ENCODE measurements at regions not wholly inside any gene's neighbourhood (a gene's known extent, or its start where the extent isn't known, plus 50 kb on each side); places are given as distances from the start of the nearest gene placed in this dataset.

DNA sequence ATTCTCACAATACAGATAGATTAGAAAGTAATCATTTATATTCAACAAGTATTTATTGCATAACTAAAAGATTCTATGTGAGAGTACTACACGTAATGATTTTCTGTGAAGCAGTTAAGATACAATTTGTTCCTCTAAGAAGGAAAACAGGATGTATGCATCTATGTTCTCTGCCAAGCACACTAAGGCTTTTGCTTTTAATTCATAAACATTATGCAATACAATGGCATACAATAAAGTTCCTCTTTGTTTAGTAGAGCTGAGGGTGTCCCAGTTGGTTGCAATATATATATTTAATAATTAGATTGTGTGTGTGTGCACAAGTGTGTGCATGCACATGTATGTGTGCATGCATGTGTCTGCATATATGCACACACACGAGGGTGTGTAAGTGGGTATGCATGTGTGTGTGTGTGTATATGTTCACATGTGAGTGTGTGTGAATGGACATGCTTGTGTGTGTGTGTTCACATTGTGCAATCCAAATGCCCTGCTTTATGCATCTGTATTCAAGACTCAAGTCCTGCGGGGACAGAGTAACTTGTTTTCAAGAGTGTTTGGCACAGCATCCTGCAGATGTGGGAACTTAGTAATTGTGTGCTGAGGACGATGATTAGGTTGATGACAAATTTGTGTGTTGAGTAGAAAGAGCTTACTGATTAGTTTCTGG lies 481.5 kb upstream of the KLF6 start:
- TF ChIP-seq ETV5 (CRISPR knock-in tag; IDR thresholded peaks at IDR 0.05; ENCODE audit: low read depth) (no peak), TEAD1 (CRISPR knock-in tag; IDR thresholded peaks at IDR 0.05) (no peak), NFXL1 (CRISPR knock-in tag; IDR thresholded peaks at IDR 0.05) (no peak), NFYB (IDR thresholded peaks at IDR 0.05; ENCODE audit: extremely low read depth, insufficient read length) (no peak), KAT2B (IDR thresholded peaks at IDR 0.05; ENCODE audit: low read depth, low read length) (no peak), BHLHE40 (IDR thresholded peaks at IDR 0.05; ENCODE audit: low read length) (no peak), GTF2F1 (IDR thresholded peaks at IDR 0.05; ENCODE audit: low read depth, low read length) (no peak), HCFC1 (IDR thresholded peaks at IDR 0.05; ENCODE audit: low read depth, low read length) (no peak), HEY1 (CRISPR knock-in tag; IDR thresholded peaks at IDR 0.05; ENCODE audit: borderline replicate concordance) (no peak), POLR2AphosphoS5 (IDR thresholded peaks at IDR 0.05; ENCODE audit: control insufficient read depth, insufficient read depth, low read depth, low read length) (no peak)
- TF ChIP-seq, protein P1, sequence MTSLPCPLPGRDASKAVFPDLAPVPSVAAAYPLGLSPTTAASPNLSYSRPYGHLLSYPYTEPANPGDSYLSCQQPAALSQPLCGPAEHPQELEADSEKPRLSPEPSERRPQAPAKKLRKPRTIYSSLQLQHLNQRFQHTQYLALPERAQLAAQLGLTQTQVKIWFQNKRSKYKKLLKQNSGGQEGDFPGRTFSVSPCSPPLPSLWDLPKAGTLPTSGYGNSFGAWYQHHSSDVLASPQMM (CRISPR knock-in tag; IDR thresholded peaks at IDR 0.05) = no peak
- TF ChIP-seq, protein P2, sequence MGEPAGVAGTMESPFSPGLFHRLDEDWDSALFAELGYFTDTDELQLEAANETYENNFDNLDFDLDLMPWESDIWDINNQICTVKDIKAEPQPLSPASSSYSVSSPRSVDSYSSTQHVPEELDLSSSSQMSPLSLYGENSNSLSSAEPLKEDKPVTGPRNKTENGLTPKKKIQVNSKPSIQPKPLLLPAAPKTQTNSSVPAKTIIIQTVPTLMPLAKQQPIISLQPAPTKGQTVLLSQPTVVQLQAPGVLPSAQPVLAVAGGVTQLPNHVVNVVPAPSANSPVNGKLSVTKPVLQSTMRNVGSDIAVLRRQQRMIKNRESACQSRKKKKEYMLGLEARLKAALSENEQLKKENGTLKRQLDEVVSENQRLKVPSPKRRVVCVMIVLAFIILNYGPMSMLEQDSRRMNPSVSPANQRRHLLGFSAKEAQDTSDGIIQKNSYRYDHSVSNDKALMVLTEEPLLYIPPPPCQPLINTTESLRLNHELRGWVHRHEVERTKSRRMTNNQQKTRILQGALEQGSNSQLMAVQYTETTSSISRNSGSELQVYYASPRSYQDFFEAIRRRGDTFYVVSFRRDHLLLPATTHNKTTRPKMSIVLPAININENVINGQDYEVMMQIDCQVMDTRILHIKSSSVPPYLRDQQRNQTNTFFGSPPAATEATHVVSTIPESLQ (CRISPR knock-in tag; IDR thresholded peaks at IDR 0.05) = no peak

Measured in K562 (cell line).